ENCODE measurements at regions not wholly inside any gene's neighbourhood (a gene's known extent, or its start where the extent isn't known, plus 50 kb on each side); places are given as distances from the start of the nearest gene placed in this dataset.

GRCh38 chr14:106488291-106488690 lies 961.9 kb downstream of the TMEM121 start:
- Mint-ChIP-seq H3K36me3 (ENCODE audit: low read depth) (no peaks in the 10 kb centered on the region), H3K4me3 (no peak overlapping the region)

GRCh38 chr14:106489112-106489881 lies 962.9 kb downstream of the TMEM121 start:
- no peak for DNase-seq
- Mint-ChIP-seq H3K4me1 (ENCODE audit: low read depth) (no peaks in the 10 kb centered on the region), H3K27ac (no peak overlapping the region), H3K9me3 (peaks cover 33% of the 10 kb centered on the region), H3K4me3 (no peak overlapping the region), H3K27me3 (ENCODE audit: insufficient read depth) (no peaks in the 10 kb centered on the region), H3K36me3 (ENCODE audit: low read depth) (no peaks in the 10 kb centered on the region)
- TF ChIP-seq CTCF (IDR thresholded peaks at IDR 0.05) = no peak

More at GRCh38 chr14:106488291-106488690, 961.9 kb downstream of the TMEM121 start:
- no peak for TF ChIP-seq CTCF (IDR thresholded peaks at IDR 0.05)
- H3K27ac Mint-ChIP-seq = no peak overlapping the region
- H3K27me3 Mint-ChIP-seq (ENCODE audit: insufficient read depth) = no peaks in the 10 kb centered on the region
- peaks cover 27% of the 10 kb centered on the region for H3K9me3 Mint-ChIP-seq
- no peaks in the 10 kb centered on the region for H3K4me1 Mint-ChIP-seq (ENCODE audit: low read depth)
- no peak for DNase-seq

GRCh38 chr14:106490442-106490841 lies 964.1 kb downstream of the TMEM121 start:
- no peak overlapping the region for H3K27ac Mint-ChIP-seq
- no peak overlapping the region for H3K4me3 Mint-ChIP-seq
- no peaks in the 10 kb centered on the region for H3K4me1 Mint-ChIP-seq (ENCODE audit: low read depth)
- H3K9me3 Mint-ChIP-seq = peaks cover 37% of the 10 kb centered on the region
- H3K27me3 Mint-ChIP-seq (ENCODE audit: insufficient read depth) = no peaks in the 10 kb centered on the region
- no peak for TF ChIP-seq CTCF (IDR thresholded peaks at IDR 0.05)
- DNase-seq = no peak
- H3K36me3 Mint-ChIP-seq (ENCODE audit: low read depth) = no peaks in the 10 kb centered on the region

- no peaks in the 10 kb centered on the region for H3K36me3 Mint-ChIP-seq (ENCODE audit: low read depth)
- H3K27me3 Mint-ChIP-seq (ENCODE audit: insufficient read depth) = no peaks in the 10 kb centered on the region
- no peak overlapping the region for H3K27ac Mint-ChIP-seq
- peak; percentile 52 for TF ChIP-seq CTCF (IDR thresholded peaks at IDR 0.05)
- H3K4me1 Mint-ChIP-seq (ENCODE audit: low read depth) = no peaks in the 10 kb centered on the region
- peaks cover 35% of the 10 kb centered on the region for H3K9me3 Mint-ChIP-seq
- no peak for DNase-seq
- H3K4me3 Mint-ChIP-seq = no peak overlapping the region
These were observed 965.5 kb downstream of the TMEM121 start for GRCh38 chr14:106491851-106492250.

- TF ChIP-seq CTCF (IDR thresholded peaks at IDR 0.05) = no peak
- peaks cover 36% of the 10 kb centered on the region for H3K9me3 Mint-ChIP-seq
These were observed 967.8 kb downstream of the TMEM121 start for GRCh38 chr14:106493962-106494823.

More at GRCh38 chr14:106493962-106494823, 967.8 kb downstream of the TMEM121 start:
- H3K4me3 Mint-ChIP-seq = no peak overlapping the region
- DNase-seq = no peak
- H3K27me3 Mint-ChIP-seq (ENCODE audit: insufficient read depth) = no peaks in the 10 kb centered on the region
- H3K4me1 Mint-ChIP-seq (ENCODE audit: low read depth) = no peaks in the 10 kb centered on the region
- no peaks in the 10 kb centered on the region for H3K36me3 Mint-ChIP-seq (ENCODE audit: low read depth)
- no peak overlapping the region for H3K27ac Mint-ChIP-seq
